ENCODE measurements at regions not wholly inside any gene's neighbourhood (a gene's known extent, or its start where the extent isn't known, plus 50 kb on each side); places are given as distances from the start of the nearest gene placed in this dataset.

DNA sequence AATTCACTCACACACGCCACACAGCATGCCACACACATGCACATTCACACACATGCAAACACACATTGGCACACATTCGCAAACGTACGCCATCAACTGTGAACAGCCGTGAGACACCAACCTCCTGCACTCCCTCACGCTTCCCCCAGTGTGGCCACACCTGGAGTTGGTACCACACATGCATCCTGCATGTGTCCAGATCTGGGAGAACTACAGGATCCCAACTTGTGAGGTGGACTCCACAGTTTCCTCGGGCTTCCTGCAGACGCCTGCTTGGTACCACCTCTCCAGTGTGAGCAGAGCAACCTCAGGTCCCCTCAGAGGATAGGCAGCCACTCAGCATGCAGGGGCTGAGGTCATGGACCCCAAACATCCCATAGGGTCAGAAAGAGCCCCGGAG lies 239.0 kb downstream of the EIPR1 start:
- Mint-ChIP-seq H3K9me3 (ENCODE audit: unreplicated experiment) (no peaks in the 10 kb centered on the region), H3K27me3 (ENCODE audit: unreplicated experiment) (no peaks in the 10 kb centered on the region), H3K4me3 (ENCODE audit: unreplicated experiment) (no peak overlapping the region), H3K36me3 (ENCODE audit: low read depth, unreplicated experiment) (no peaks in the 10 kb centered on the region), H3K4me1 (ENCODE audit: unreplicated experiment) (no peaks in the 10 kb centered on the region), H3K27ac (ENCODE audit: unreplicated experiment) (no peak overlapping the region)
- TF ChIP-seq, protein P1, sequence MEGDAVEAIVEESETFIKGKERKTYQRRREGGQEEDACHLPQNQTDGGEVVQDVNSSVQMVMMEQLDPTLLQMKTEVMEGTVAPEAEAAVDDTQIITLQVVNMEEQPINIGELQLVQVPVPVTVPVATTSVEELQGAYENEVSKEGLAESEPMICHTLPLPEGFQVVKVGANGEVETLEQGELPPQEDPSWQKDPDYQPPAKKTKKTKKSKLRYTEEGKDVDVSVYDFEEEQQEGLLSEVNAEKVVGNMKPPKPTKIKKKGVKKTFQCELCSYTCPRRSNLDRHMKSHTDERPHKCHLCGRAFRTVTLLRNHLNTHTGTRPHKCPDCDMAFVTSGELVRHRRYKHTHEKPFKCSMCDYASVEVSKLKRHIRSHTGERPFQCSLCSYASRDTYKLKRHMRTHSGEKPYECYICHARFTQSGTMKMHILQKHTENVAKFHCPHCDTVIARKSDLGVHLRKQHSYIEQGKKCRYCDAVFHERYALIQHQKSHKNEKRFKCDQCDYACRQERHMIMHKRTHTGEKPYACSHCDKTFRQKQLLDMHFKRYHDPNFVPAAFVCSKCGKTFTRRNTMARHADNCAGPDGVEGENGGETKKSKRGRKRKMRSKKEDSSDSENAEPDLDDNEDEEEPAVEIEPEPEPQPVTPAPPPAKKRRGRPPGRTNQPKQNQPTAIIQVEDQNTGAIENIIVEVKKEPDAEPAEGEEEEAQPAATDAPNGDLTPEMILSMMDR (IDR thresholded peaks at IDR 0.05; ENCODE audit: unreplicated experiment) = no peak
- no peak for DNase-seq (ENCODE audit: low spot score)

DNA sequence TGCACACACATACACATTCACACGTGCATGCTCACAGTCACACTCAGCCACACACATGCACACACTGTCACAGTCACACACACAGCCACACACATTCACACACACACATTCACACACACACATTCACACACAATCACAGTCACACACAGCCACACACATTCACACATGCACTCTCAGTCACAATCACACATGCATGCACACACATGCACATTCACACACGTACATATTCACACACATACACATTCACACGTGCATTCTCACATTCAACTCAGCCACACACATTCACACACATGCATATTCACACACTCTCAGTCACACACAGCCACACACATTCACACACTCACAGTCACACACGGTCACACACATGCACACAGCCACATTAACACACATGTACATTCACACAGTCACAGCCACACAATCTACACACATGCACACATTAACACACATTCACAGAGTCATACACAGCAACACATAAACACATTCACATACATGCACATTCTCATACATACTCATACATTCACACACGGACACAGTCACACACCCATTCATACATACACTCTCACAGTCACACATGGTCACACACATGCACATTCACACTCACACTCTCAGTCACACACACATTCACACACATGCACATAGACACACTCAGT lies 239.8 kb downstream of the EIPR1 start:
- Mint-ChIP-seq H3K9me3 (ENCODE audit: unreplicated experiment) (no peaks in the 10 kb centered on the region), H3K27ac (ENCODE audit: unreplicated experiment) (no peak overlapping the region), H3K4me1 (ENCODE audit: unreplicated experiment) (peaks cover 4% of the 10 kb centered on the region), H3K4me3 (ENCODE audit: unreplicated experiment) (no peak overlapping the region), H3K27me3 (ENCODE audit: unreplicated experiment) (no peaks in the 10 kb centered on the region), H3K36me3 (ENCODE audit: low read depth, unreplicated experiment) (no peaks in the 10 kb centered on the region)
- no peak for DNase-seq (ENCODE audit: low spot score)
- TF ChIP-seq, protein P1 (IDR thresholded peaks at IDR 0.05; ENCODE audit: unreplicated experiment) = no peak

DNA sequence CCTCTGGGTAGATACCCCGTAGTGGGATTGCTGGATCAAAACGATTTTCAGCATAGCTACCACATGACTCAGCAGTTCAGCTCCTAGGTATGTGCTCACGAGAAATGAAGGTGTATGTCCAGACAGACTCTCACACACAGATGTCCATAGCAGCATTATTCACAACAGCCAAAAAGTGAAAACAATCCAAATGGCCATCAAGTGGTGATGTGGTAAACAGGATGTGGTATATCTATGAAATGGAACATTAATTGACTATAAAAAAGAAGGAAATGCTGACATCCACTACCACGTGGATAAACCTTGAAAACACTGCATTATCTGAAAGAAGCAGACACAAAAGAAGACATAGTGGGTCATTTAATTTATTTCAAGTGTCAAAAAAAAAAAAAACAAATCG lies 241.9 kb downstream of the EIPR1 start:
- H3K27me3 Mint-ChIP-seq (ENCODE audit: unreplicated experiment) = no peaks in the 10 kb centered on the region
- no peak overlapping the region for H3K27ac Mint-ChIP-seq (ENCODE audit: unreplicated experiment)
- no peaks in the 10 kb centered on the region for H3K9me3 Mint-ChIP-seq (ENCODE audit: unreplicated experiment)
- H3K4me1 Mint-ChIP-seq (ENCODE audit: unreplicated experiment) = peaks cover 19% of the 10 kb centered on the region
- DNase-seq (ENCODE audit: low spot score) = no peak
- no peaks in the 10 kb centered on the region for H3K36me3 Mint-ChIP-seq (ENCODE audit: low read depth, unreplicated experiment)
- no peak overlapping the region for H3K4me3 Mint-ChIP-seq (ENCODE audit: unreplicated experiment)
- TF ChIP-seq, protein P1 (IDR thresholded peaks at IDR 0.05; ENCODE audit: unreplicated experiment) = no peak

DNA sequence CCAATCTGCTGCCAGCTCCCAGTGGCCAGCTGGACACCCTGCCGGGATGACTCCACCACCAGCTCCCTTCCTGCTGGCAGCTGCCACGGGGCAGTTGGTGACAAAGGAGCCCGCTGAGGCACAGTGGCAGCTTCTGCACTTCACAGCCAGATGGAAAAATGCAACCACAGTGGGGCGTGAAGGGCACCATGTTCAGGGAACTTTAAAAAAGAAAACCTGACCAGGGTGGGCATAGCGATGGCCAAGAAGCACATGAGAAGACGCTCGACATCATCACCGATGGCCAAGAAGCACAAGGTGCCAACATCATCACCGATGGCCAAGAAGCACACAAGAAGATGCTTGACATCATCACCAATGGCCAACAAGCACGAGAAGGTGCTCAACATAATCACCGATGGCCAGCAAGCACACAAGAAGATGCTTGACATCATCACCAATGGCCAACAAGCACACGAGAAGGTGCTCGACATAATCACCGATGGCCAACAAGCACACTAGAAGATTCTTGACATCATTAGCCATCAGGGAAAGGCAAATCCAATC lies 243.5 kb downstream of the EIPR1 start:
- Mint-ChIP-seq H3K36me3 (ENCODE audit: low read depth, unreplicated experiment) (no peaks in the 10 kb centered on the region), H3K27me3 (ENCODE audit: unreplicated experiment) (no peaks in the 10 kb centered on the region), H3K27ac (ENCODE audit: unreplicated experiment) (no peak overlapping the region), H3K9me3 (ENCODE audit: unreplicated experiment) (no peaks in the 10 kb centered on the region), H3K4me3 (ENCODE audit: unreplicated experiment) (no peak overlapping the region), H3K4me1 (ENCODE audit: unreplicated experiment) (peaks cover 21% of the 10 kb centered on the region)
- DNase-seq (ENCODE audit: low spot score) = no peak
- TF ChIP-seq, protein P1 (IDR thresholded peaks at IDR 0.05; ENCODE audit: unreplicated experiment) = no peak

DNA sequence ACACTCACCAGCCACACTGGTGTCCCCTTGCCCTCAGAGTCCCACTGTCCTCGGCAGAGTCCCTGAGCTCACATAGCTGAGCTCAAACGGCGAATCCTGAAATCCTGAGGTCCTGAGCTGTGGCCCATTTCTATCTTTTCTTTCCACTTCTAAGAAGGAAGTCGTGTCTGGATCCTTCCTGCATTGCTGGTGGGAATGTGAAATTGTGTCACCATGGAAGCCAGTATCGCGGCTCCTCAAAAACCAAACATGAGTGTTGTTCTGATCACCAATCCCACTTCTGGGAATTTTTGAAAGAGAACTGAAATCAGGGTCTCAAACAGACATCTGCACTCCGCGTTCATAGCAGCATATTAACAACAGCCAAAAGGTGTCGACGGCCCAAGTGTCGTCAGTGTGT lies 244.7 kb downstream of the EIPR1 start:
- TF ChIP-seq, protein P1 (IDR thresholded peaks at IDR 0.05; ENCODE audit: unreplicated experiment) = no peak
- H3K36me3 Mint-ChIP-seq (ENCODE audit: low read depth, unreplicated experiment) = no peaks in the 10 kb centered on the region

More for the DNA sequence above, 244.7 kb downstream of the EIPR1 start:
- DNase-seq (ENCODE audit: low spot score) = no peak
- Mint-ChIP-seq H3K27me3 (ENCODE audit: unreplicated experiment) (no peaks in the 10 kb centered on the region), H3K4me3 (ENCODE audit: unreplicated experiment) (peak overlapping the region; percentile 29), H3K4me1 (ENCODE audit: unreplicated experiment) (peaks cover 22% of the 10 kb centered on the region), H3K27ac (ENCODE audit: unreplicated experiment) (no peak overlapping the region), H3K9me3 (ENCODE audit: unreplicated experiment) (no peaks in the 10 kb centered on the region)

Data from endothelial cell (in vitro differentiated cells).